ENCODE measurements at regions not wholly inside any gene's neighbourhood (a gene's known extent, or its start where the extent isn't known, plus 50 kb on each side); places are given as distances from the start of the nearest gene placed in this dataset.
A peak's percentile ranks its signal among the peaks of the same experiment; 100 is the strongest.

GRCh38 chr6:29884261-29884660, 56.6 kb downstream of the HLA-G start:
- Histone ChIP-seq H3K27ac (no peak overlapping the region), H3K27me3 (no peaks in the 10 kb centered on the region), H3K4me3 (no peak overlapping the region), H3K4me1 (peaks cover 0 to 18% of the 10 kb centered on the region in 2 donors), H3K36me3 (no peaks in the 10 kb centered on the region), H3K9me3 (no peaks in the 10 kb centered on the region)
- intact Hi-C loops (cut with DNase I) = no loop called here
- DNase-seq (no peak), ATAC-seq (no peak)
- TF ChIP-seq, protein P1, sequence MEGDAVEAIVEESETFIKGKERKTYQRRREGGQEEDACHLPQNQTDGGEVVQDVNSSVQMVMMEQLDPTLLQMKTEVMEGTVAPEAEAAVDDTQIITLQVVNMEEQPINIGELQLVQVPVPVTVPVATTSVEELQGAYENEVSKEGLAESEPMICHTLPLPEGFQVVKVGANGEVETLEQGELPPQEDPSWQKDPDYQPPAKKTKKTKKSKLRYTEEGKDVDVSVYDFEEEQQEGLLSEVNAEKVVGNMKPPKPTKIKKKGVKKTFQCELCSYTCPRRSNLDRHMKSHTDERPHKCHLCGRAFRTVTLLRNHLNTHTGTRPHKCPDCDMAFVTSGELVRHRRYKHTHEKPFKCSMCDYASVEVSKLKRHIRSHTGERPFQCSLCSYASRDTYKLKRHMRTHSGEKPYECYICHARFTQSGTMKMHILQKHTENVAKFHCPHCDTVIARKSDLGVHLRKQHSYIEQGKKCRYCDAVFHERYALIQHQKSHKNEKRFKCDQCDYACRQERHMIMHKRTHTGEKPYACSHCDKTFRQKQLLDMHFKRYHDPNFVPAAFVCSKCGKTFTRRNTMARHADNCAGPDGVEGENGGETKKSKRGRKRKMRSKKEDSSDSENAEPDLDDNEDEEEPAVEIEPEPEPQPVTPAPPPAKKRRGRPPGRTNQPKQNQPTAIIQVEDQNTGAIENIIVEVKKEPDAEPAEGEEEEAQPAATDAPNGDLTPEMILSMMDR (IDR thresholded peaks at IDR 0.05) = no peak

DNA sequence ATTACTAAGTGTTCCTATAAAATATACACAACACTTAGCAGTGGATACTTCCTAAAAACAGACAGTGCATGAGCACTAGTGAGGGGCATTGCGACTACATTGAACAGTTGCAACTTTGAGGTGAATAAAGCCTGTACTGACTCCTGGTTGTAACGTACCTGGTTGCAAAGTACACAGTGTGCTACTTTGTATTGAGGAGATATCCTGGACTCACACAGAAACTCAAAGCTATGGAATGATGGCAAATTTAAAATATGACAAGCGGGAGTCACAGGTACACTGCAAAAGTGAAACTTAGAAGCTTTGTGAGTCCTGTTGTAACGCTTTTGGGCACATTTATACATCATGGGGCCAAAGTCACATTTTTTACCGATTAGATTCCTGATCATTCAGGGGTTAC, 55.6 kb upstream of the HLA-A start:
- H3K9me3 ChIP-seq = no peaks in the 10 kb centered on the region
- peaks cover 0 to 18% of the 10 kb centered on the region in 2 donors for H3K4me1 ChIP-seq
- peak overlapping the region; percentile 90 to 95 for H3K27ac ChIP-seq
- TF ChIP-seq, protein P1 (IDR thresholded peaks at IDR 0.05) = no peak
- intact Hi-C loops (cut with DNase I) = no loop called here
- no peaks in the 10 kb centered on the region for H3K27me3 ChIP-seq
- no peak for ATAC-seq
- no peak for DNase-seq
- no peaks in the 10 kb centered on the region for H3K36me3 ChIP-seq
- H3K4me3 ChIP-seq = peak overlapping the region in 1 of 2 donors; percentile 82

DNA sequence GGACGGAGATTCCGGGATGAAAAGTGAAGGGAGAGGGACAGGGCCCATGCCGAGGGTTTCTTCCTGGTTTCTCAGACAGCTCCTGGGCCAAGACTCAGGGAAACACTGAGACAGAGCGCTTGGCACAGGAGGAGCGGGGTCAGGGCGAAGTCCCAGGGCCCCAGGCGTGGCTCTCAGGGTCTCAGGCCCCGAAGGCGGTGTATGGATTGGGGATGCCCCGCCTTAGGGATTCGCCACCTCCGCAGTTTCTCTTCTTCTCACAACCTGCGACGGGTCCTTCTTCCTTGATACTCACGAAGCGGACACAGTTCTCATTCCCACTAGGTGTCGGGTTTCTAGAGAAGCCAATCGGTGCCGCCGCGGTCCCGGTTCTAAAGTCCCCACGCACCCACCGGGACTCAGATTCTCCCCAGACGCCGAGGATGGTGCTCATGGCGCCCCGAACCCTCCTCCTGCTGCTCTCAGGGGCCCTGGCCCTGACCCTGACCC, 55.0 kb upstream of the HLA-A start:
- H3K27ac ChIP-seq = peak overlapping the region; percentile 90 to 95
- H3K4me1 ChIP-seq = peaks cover 0 to 18% of the 10 kb centered on the region in 2 donors
- H3K4me3 ChIP-seq = peak overlapping the region; percentile 45 to 82
- no peaks in the 10 kb centered on the region for H3K36me3 ChIP-seq
- TF ChIP-seq, protein P1 (IDR thresholded peaks at IDR 0.05) = no peak
- intact Hi-C loops (cut with DNase I) = no loop called here
- peak; percentile 57 for ATAC-seq
- DNase-seq = peak in 3 of 4 donors; percentile 45 to 58 (median 51)
- H3K9me3 ChIP-seq = no peaks in the 10 kb centered on the region
- H3K27me3 ChIP-seq = no peaks in the 10 kb centered on the region

DNA sequence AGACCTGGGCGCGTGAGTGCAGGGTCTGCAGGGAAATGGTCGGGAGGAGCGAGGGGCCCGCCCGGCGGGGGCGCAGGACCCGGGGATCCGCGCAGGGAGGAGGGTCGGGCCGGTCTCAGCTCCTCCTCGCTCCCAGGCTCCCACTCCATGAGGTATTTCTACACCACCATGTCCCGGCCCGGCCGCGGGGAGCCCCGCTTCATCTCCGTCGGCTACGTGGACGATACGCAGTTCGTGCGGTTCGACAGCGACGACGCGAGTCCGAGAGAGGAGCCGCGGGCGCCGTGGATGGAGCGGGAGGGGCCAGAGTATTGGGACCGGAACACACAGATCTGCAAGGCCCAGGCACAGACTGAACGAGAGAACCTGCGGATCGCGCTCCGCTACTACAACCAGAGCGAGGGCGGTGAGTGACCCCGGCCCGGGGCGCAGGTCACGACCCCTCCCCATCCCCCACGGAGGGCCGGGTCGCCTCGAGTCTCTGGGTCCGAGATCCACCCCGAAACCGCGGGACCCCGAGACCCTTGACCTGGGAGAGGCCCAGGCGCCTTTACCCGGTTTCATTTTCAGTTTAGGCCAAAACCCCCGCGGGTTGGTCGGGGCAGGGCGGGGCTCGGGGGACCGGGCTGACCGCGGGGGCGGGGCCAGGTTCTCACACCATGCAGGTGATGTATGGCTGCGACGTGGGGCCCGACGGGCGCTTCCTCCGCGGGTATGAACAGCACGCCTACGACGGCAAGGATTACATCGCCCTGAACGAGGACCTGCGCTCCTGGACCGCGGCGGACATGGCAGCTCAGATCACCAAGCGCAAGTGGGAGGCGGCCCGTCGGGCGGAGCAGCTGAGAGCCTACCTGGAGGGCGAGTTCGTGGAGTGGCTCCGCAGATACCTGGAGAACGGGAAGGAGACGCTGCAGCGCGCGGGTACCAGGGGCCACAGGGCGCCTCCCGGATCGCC, 54.2 kb upstream of the HLA-A start:
- DNase-seq = peak; percentile 44 to 96 (median 80)
- no peaks in the 10 kb centered on the region for H3K9me3 ChIP-seq
- peak; percentile 92 for ATAC-seq
- H3K27ac ChIP-seq = peak overlapping the region; percentile 90 to 95
- TF ChIP-seq, protein P1 (IDR thresholded peaks at IDR 0.05) = no peak
- intact Hi-C loops (cut with DNase I) = no loop called here
- H3K36me3 ChIP-seq = no peaks in the 10 kb centered on the region
- H3K4me3 ChIP-seq = peak overlapping the region; percentile 45 to 82
- H3K27me3 ChIP-seq = no peaks in the 10 kb centered on the region
- H3K4me1 ChIP-seq = peaks cover 0 to 18% of the 10 kb centered on the region in 2 donors

Measured in left lung (tissue), 4 donors.